SW480 (cell line): ENCODE measurements at regions not wholly inside any gene's neighbourhood (a gene's known extent, or its start where the extent isn't known, plus 50 kb on each side); places are given as distances from the start of the nearest gene placed in this dataset.

ENCODE experiments used
- DNase-seq: peaks from one replicate; pipeline ENCODE4 v3.0.0-alpha.2; 2016; ENCODE audit warnings: low spot score

DNA sequence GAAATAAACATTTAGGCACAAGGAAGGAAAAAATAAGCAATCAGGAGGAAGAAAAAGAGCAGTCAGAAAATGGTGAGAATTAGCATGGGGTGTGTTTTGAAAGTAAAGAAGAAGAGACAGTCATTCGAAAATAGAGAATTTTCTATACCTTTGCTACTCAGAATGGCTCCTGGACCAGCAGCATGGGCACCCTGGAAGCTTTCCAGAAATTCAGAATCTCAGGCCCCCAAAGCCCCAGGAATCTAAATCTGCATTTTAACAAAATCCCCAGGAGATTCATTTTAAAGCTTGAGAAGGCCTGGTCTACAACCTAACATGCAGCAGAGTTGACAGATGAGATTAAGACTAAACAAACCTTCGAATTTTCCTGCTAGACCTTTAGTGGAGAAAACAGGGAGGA is 131.2 kb upstream of the HDAC9 start:
- no peak for DNase-seq

DNA sequence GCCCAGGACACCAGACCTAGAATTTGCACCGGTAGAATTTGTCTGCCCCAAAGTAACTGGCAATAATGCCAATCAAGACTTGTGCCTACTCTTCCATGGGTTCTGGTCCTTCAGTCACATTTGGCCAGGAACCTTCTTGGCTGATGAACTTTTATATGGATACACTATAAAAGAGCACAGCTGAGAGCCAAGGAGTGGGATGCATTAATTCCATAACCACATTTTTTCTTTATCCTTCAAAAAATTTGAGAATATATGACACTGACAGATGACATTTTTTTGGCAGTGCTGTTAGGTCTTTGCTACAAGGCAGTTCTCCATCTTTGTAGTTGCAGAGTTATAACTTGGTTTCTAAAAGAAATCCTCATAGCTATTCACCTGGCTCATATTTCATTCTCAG is 129.2 kb upstream of the HDAC9 start:
- no peak for DNase-seq

DNA sequence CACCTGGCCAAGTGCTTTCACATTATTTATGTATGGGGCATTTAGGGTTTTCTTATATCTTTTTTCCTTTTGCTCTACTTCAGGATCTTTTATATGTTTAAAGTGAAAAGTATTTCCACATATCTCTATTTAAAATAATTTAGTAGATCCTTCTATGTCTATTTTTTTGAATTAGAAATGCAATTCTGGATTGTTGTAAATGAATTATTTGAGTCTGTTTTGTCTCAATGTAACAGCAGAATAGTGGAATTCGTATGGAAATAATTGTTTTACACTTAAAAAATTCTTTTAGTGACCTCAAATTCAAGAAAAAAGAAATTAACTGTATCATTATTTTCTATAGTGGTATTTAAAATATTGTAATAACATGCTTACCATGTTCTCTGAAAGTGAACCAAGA is 126.5 kb upstream of the HDAC9 start:
- no peak for DNase-seq

DNA sequence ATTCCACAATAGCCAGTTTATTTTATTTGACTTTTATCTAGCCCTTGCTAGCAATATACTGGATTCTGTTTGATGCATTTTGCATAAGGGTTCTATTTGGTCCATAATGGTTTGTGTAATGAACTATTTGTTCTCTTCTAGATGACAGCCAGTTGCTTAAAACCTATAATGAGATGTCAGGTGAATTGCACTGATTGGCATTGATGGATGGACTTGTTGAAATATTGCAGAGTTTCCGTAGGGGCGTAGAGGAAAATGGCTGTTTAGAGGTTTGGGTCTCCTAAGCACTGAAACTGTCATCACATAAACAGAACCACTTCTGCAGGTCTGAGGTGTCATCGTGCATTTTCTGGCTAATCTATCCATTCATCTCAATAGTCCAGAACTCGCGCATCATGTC is 124.9 kb upstream of the HDAC9 start:
- no peak for DNase-seq

DNA sequence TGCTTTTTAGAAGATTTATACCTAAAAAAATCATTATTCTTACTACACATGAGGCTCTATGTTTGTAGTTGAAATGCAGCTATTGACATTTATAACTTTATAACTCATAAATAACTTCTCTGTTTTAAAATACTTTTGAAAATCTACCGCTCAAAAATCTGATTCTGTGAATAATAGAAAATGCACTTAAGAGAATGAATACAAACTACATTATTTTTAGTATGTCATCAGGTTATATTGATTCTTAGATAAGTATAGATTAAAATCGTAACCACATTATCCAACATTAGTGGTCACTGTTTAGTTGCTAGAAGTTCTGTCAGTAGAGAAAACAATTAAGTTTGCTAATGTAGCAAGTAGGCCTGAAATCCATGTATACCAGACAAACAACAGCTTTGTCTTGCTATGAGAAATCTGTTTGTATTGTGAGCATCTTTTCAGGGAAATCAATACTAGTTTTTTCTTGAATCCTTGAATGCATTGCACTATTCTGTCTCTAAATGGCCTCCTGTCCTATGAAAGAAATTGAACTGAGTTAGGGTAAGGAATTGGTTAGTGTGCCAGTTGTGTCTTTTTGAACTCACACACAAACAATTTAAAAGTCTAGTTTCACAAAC is 116.5 kb upstream of the HDAC9 start:
- DNase-seq: no peak

DNA sequence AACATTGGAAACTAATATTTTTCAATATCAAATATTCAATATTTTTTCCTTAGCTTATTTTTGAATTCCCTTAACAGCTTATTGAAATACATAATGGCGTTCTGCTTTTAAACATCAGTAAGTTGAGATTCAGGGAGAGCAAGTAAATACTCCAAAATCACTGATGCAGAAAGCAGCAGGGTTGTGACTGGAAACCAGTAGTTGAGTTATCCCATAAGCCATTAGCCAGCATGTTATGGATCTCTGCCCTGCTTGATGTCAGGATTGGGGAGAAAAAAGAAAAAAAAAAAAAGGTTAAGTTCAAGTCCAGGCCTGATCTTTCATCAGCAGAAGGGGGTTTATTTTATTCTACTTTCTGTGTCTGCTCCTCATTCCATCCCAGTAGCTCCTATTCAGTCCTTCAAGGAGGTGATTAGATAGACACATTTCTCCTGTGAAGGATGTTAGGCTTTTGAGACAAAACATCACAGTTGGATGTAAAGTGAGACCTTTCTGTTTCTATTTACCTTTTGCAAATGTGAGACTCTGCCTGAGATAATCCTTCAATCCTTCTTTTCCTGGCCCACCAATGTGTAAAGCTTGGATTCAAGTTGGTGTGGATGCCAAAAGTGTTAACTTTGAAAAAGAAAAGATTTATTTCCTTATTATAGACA is 110.9 kb upstream of the HDAC9 start:
- no peak for DNase-seq

DNA sequence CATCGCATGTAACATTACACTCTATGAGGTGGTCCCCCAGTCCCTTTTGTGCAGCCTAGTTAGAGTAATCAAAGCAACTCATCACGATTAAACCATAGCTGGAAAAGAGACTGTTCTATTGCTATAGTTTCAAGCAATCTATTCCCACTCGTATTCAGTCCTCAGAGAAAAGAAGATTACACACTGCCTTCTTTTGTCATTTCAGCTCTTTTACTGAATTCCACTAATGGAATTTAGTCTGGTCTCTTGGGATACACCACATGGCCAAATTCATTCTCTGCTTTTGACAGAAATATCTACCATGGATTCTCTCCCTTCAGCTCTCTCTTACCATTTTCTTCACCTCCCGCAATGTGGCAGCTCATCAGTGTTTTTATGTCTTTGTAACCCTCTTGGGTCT is 108.9 kb upstream of the HDAC9 start:
- no peak for DNase-seq

DNA sequence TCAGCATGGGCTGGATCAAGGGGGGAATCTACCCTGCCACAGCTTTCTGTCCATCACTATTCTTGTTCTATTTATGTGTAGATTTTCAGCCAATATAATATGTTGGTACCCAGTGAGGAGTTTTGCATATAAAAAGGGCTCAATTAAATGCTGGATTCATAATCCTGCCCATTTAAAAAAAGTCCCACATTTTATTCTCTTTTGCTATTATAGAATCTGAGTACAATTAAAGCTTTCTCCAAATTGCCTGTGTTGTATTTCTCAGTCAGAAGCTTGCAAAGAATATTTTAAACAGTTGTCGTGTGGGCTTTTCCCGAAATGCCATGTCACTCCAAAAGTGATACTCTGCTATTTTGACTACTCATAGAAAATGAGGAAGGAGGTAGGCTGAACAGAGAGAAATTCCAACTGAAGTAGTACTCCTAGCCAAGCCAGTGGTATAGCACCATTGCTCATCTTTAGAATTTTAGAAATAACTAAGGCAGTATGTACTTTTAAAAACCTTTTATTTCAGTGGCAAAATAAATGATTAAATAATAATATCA is 108.3 kb upstream of the HDAC9 start:
- DNase-seq: no peak

DNA sequence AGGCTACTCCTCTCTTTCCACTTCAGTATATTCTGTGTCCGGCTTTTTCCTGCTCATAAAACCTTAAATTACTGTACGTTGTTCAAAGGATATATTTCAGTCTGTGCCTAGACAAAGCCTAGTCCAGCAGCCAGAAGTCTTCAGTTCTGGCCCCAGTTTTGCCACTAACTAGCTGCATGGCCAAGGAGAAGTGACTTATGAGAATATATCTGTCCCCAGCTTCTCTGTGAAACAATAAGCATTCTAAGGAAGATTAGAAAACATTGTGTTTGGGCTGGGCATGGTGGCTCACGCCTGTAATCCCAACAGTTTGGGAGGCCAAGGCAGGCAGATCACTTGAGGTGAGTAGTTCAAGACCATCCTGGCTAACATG is 105.0 kb upstream of the HDAC9 start:
- no peak for DNase-seq

DNA sequence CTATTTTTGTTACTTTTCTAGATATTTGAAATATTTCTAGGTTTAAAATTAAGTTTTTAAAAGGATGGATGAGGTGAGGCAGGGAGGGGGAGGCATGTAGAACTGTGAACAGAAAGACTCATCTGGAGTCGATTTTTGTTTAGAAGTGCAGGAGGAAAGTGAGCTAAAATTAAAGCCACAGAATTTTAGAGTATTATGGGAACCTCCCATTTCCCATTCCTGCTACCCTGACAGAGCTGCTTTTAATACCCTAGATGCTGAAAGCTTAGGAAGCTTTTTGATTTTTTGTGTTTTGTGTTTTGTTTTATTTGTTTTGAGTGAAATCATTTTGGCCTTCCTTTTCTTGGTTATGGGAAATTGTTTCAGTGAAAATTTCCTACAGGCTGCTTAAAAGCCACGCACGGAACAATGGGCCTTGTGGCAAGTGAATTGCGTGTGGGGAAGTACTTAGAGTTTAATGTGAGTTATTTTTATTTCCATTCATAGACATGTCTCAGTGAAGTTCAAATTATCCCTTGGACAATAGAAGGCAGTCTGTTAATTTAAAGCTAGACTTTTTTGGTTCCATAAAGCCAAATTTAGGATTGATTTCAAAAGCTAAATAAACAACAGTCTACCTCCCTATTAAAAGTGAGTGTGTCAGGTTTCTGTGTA is 102.0 kb upstream of the HDAC9 start:
- DNase-seq: no peak

DNA sequence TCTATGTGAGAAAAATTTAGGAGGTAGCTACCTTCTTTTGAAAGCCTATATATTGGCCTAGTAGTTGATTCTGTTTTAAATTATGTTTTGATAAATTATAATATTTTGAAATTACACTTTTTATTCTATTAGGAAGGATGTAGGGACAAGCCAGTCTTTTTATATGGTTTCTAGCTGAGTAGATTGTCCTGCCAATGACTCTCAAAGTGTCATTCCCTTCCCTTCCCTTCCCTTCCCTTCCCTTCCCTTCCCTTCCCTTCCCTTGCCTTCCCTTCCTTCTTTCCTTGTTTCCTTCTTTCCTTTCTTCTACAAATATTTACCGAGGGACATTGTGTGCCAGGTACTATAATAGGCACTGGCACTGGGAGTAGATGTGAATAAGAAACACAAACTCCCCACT is 99.7 kb upstream of the HDAC9 start:
- DNase-seq: no peak

DNA sequence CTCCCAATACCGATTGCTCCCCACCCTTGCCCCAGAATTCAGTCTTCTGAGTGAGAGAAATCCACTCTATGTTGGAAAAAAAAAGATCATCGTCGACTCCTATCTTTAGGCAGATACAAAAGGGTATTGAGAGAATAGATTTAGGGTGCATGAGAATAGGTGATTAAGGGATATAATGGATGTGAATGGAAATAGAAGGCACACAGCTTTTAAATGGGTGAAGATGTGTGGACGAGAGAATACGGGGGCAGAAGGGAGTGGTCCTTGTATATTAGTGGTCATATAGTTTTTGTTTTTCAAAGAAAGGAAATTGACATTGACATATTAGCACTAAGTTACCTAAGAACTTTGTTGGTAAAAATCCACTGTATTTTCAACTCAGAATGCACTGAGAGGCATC is 98.6 kb upstream of the HDAC9 start:
- DNase-seq: no peak

DNA sequence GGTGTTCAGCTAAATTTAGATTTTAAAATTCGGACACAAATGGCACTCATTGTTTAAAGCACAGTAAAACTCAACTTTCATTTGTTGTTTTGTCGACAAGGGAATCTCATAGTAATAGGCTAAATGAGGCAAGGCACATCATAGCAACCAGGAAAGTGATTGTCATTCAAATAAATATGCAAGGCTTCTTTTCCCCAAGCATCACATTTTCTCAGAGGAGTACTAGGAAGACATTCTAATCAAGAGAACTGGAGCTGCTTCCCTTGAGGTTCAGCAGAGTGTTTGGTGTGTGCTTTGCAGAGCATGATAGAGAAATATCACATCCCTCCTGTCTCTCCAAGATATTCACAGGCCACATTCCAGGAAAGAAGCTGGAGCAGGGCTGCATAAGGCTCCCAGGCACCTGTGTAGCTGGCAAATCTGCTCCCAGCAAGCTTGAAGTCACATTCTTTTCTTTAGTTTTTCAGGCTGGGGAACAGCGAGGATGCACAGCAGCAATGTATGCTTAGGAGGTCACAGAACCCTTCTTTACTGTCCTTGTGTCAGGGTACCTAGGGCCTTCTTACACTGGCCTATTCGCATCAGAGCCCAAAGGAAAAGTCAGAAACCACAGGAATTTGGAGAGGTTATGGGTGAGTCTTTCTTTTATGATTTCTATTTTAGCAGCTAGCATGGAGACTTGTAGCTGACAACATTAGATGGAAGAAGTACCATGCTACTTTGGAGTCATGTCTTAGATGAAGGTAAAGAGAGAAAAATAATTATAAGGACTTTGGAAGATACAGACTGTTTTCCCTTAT is 95.9 kb upstream of the HDAC9 start:
- no peak for DNase-seq

DNA sequence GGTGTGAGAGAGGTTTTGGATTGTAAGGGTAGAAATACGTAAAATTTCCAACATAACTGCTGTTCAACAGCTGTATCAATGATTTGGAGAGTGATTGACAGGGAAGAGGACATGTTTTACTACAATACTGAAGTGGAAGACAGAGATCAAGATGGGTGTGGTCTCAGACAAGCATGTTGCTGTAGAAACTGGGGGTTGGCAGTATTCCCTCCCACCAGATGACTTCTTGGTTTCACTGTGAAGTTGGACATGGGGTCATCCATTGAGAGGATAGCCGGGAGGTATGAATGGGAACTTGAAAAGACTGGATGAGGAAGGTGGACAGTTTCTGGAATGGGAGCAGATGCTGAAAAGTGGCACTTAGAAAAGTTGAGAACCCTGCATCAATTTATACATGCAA is 95.3 kb upstream of the HDAC9 start:
- DNase-seq: no peak

DNA sequence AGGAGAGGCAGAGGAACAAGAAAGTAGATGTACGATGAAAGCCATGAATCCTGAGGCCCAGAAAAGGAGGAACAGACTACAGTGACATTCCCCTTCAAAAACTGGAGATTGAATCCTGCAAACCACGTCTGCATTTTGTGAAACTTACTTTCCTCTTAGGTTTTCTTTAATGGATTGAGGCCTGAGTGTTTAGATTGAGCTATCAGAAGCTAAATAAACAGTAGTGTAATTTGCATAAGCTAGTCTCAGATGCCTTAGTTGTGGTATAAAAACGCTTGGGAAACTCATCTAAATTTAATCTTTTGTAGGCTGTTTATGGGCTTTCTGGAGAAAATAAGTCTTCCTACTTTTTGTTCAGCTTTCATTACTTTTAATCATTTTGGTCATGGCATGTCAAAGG is 94.8 kb upstream of the HDAC9 start:
- DNase-seq: no peak

DNA sequence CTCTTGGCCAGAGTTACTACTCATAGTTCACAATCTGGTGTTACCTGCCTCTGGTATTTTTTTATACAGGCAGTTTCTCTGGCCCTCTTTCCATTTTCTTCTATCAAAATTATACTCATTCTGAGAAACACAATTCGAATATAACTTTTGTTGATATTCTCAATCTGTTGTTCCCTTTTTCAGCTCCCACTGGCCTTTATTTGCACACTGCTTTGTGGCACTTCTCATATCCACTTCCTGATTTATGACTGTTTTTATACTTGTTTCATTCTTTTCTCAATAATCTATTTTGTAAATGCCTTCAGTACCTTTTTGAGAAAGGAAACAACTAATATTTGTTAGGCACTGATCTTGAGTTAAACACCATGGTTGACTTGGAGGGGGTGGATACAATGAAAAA is 93.8 kb upstream of the HDAC9 start:
- DNase-seq: no peak

DNA sequence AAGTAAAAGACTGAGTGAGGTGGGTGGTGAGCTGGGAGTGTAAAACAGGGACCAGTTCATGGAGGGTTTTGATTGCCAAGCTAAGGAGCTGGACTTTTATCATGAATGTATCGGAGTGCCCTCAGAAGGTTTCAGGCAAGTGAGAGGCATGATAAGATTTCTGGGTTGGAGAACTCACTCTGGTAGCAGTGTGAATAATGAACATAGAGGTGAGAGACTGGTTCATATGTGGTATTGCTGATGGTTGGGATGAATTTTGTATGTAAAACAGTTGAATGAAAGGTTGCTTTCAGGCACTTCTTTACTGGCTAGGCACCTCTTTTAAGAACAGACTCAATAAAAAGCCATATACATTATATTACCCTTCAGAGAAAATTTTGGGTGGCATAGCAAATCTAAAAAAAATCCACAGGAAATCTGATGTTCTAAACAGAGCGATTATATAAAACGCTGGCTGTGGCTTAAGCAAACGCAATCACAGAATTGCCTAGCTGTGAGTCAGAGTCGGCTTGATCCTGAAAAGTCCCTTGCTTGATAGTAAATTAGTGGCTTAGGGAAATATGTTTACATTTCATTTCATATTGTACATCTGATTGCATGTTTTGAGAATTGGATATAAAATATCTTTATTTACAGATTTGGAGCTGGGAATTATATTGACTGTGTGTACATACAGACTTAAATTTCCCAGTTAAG is 92.9 kb upstream of the HDAC9 start:
- DNase-seq: no peak

DNA sequence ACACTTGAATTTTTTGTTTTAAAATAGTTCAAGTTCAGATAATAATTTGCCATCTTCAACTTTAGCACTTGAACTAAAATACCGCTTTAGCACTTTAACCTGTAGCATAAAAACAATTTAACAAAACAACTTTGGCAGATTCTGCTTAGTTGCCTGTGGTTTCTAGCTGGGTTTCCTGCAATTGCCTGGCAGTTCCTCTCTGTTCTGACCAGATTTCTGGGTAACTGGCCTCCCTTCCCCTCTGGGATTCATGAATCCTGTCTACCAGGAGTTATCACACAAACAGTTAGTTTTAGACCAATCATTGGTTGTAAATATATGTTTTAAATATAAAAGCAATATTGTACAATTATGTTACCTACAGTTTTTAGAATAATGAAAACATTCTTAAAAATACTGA is 89.8 kb upstream of the HDAC9 start:
- DNase-seq: no peak

DNA sequence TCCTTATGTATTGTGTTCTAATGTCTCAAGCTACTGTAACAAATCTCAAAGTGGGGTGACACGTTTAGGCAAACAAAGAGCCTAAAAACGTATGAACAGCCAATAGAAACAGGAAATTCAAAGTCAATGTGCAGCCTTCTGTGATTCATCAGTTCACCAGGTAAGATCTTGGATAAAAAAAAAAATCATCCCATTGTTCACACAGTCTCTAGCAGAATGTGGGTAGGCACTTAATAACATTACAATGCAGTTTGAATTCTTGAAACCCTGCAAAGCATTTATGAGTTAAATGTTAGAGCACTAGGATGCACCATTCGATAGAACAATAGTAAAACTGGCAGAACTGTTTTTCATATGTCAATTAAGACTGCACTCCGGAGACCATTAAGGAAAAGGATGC is 88.2 kb upstream of the HDAC9 start:
- no peak for DNase-seq

DNA sequence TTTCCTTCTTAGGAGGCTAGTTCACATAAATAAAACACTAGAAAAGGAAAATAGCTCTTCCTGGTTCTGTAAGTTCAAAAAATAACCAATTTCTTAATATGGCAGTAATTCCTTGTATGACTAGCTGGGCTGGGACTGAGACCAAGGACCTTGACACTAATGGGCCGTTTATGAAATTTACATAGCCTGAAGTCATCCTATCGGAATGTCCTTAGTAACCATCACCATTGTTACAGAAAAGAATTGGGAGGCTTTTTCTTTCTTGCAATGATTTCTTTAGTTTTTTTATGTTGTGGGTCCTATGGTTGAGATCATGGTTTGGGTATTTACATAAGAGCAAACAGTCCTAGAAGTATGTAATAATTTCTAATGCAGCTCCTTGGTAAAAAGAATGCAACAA is 87.1 kb upstream of the HDAC9 start:
- no peak for DNase-seq

DNA sequence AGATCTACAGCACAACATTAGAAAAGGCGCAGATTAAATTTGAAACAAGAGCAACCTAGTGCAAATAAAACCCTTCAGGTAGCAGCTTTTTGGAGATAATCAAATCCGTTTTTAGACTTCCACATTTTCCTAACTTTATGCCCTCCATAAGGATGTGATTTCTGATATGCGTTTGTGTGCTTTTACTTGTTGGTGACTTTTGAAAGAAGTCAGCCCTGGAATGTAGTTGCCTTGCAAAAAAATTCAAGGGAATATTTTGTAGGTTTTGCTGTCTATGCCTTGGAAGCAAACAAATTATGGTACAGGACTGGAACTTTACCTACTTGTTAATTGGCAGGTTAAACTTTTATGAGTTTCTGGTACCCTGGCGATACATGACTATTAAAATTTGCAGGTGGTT is 86.7 kb upstream of the HDAC9 start:
- DNase-seq: no peak

DNA sequence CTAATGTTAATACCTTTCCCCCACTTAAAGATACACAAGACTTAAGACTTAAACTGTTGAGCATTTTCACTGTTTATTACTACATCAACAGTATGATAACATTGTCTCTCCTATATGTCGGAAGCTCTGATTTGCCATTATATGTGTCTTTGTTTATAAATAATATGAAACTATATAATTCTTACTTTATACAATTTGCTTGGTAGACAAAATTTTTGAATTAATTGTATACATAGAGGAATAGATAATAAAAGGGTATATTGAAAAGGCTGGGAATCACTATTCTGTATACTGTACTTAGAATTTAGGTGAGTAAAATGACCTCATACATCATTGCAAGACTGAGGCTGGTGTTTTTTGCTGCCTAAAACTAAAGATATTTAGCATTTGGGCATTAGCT is 82.1 kb upstream of the HDAC9 start:
- no peak for DNase-seq
